ENCODE measurements at regions not wholly inside any gene's neighbourhood (a gene's known extent, or its start where the extent isn't known, plus 50 kb on each side); places are given as distances from the start of the nearest gene placed in this dataset.

DNA sequence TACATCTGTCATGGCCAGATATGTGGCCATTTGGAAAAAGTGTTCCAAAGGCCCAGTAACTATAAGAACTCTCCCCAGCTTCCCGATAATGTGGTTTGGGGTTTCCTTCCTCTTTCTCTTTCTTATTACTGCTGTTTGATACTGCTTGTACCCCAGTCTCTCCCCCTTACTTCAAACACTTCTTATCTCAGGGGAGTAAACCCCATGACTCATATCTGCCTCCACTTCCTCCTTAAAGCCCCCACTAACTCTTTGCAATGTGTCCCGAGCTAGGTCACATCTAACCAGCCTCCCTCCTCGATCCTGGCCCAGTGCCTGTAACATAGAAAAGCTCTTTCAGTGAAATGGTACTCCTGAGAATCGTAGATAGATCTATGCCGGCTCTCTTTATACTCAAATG is 82.4 kb upstream of the STARD13 start:
- no peak for TF ChIP-seq POLR2AphosphoS5 (IDR thresholded peaks at IDR 0.05)
- TF ChIP-seq, protein P1, sequence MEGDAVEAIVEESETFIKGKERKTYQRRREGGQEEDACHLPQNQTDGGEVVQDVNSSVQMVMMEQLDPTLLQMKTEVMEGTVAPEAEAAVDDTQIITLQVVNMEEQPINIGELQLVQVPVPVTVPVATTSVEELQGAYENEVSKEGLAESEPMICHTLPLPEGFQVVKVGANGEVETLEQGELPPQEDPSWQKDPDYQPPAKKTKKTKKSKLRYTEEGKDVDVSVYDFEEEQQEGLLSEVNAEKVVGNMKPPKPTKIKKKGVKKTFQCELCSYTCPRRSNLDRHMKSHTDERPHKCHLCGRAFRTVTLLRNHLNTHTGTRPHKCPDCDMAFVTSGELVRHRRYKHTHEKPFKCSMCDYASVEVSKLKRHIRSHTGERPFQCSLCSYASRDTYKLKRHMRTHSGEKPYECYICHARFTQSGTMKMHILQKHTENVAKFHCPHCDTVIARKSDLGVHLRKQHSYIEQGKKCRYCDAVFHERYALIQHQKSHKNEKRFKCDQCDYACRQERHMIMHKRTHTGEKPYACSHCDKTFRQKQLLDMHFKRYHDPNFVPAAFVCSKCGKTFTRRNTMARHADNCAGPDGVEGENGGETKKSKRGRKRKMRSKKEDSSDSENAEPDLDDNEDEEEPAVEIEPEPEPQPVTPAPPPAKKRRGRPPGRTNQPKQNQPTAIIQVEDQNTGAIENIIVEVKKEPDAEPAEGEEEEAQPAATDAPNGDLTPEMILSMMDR (IDR thresholded peaks at IDR 0.05; ENCODE audit: poor library complexity, severe bottlenecking): no peak
